Left ventricle myocardium inferior (tissue), 1 donor: ENCODE measurements at regions not wholly inside any gene's neighbourhood (a gene's known extent, or its start where the extent isn't known, plus 50 kb on each side); places are given as distances from the start of the nearest gene placed in this dataset.

ENCODE experiments used
- DNase-seq: peaks from one replicate; pipeline ENCODE4 v3.0.0-alpha.2; 2020
- H3K27ac ChIP-seq: fragments of 200-600 bp; replicated peaks from 2 replicates; pipeline ENCODE4 v1.8.0; 2021
- H3K27me3 ChIP-seq: fragments of 200-600 bp; 2 replicates; pipeline ENCODE4 v1.8.0; 2021; ENCODE audit warnings: low read depth
- H3K36me3 ChIP-seq: fragments of 200-600 bp; 2 replicates; pipeline ENCODE4 v1.8.0; 2021
- H3K4me1 ChIP-seq: fragments of 200-600 bp; 2 replicates; pipeline ENCODE4 v1.8.0; 2021
- H3K4me3 ChIP-seq: fragments of 200-600 bp; 2 replicates; pipeline ENCODE4 v1.8.0; 2021; ENCODE audit warnings: mild to moderate bottlenecking, moderate library complexity
- H3K9me3 ChIP-seq: fragments of 200-600 bp; replicated peaks from 2 replicates; pipeline ENCODE4 v1.8.0; 2021
- CTCF ChIP-seq: fragments of 200-600 bp; IDR thresholded peaks from 2 replicates; pipeline ENCODE4 v1.8.0; 2021; ENCODE audit warnings: antibody characterized with exemption, mild to moderate bottlenecking, borderline replicate concordance
- intact Hi-C: fragments of 100-400 bp; cut with micrococcal nuclease; formaldehyde crosslinking; loops from one replicate; pipeline ENCODE4 v1.11.0; 2022
- donor health status: DM: no; HTN: yes; CAD: no; lungs with severe emphysema.

DNA sequence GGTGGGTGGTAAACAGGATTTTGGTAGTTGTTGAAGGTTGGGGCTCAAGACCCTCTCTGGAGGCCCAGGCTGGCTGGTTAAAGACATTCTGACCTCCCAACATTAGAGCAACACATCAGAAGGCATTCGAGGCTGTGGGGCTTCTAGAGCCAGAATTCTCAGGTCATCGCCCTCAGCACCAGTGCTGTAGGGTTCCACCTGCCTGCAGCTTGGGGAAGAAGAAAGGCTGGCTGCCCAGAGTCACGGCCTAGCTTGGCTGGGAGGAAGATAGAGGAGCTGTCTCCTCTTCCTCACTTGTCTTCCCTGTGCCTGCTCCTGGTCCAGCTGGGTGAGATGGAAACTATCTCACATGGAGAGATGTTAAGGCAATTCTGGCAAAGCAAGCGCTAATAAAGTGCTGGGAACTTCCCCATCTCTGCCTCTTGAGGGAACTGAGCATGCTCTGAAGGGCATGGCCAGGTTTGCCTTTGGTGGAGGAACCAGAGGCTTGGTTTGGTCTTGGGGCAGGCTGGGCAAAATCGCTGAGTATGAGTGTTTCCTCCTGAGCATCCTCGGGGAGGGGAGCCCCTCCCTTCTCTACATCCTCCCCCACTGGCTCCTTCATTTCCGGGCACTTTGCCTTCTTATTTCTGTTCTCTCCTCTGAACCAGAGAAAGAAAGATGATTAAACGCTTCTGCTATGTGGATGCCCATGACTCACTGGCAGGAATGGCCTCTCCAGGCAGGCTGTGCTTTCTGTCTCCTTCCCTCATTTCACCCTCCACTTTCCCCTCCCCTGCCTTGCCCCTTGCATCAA is 509.0 kb upstream of the PODXL start:
- intact Hi-C loops: no loop called here
- no peaks in the 10 kb centered on the region for H3K36me3 ChIP-seq
- H3K27me3 ChIP-seq: no peaks in the 10 kb centered on the region
- no peaks in the 10 kb centered on the region for H3K9me3 ChIP-seq
- TF ChIP-seq CTCF: no peak
- peak overlapping the region; percentile 90 for H3K27ac ChIP-seq
- no peak for DNase-seq
- H3K4me3 ChIP-seq: no peak overlapping the region
- H3K4me1 ChIP-seq: peaks cover 31% of the 10 kb centered on the region

DNA sequence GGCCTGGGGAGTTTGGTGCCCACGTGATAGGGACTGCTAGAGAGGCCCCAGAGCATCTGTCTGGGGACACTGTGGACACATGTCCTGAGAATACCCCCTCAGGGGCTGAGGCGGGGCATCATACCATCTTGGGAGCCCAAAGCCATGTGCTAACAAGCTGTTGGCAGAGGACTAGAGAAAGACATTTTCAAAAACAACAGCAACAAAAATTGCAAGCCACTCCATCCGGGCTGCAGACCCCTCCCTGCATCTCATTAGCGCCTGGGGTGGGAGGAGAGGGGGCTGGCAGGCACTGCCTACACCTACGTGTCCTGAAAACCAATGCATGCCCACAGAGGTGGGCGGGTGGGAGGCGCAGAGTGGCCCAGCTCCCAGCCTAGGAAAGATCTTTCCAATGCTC is 507.4 kb upstream of the PODXL start:
- intact Hi-C loops: no loop called here
- no peaks in the 10 kb centered on the region for H3K9me3 ChIP-seq
- peaks cover 31% of the 10 kb centered on the region for H3K4me1 ChIP-seq
- no peaks in the 10 kb centered on the region for H3K36me3 ChIP-seq
- TF ChIP-seq CTCF: no peak
- H3K27me3 ChIP-seq: no peaks in the 10 kb centered on the region
- no peak overlapping the region for H3K4me3 ChIP-seq
- no peak for DNase-seq
- no peak overlapping the region for H3K27ac ChIP-seq

DNA sequence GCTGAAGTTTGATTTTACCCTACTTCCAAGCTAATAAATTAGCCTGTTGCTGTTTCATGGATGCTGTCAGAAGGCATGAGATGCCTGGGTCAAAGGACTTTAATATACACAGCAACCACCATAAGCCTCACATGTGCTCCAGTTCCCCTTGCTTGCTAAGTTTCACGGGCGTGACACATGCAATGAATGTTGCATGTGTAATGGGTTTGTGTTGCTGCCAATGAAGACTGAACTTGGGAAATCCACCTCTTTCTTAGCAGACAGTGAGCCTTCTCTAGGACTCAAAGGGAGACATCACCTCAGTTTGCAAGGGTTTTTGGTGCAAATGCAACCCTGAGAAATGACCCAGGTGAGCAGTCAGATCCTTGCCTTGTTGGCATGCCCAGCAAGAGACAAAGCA is 505.5 kb upstream of the PODXL start:
- intact Hi-C loops: no loop called here
- Histone ChIP-seq H3K9me3 (peaks cover 9% of the 10 kb centered on the region), H3K27me3 (no peaks in the 10 kb centered on the region)

DNA sequence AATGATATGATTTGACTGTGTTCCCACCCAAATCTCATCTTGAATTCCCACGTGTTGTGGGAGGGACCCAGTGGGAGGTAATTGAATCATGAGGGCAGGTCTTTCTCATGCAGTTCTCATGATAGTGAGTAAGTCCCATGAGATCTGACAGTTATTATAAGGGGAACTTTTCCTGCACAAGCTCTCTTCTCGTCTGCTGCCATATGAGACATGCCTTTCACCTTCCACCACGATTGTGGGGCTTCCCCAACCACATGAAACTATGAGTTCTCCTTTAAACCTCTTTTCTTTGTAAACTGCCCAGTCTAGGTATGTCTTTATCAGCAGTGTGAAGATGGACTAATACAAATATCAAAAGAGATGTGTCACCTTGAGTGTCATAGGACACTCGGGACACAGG is 502.7 kb upstream of the PODXL start:
- intact Hi-C loops: no loop called here
- H3K4me3 ChIP-seq: no peak overlapping the region
- H3K27ac ChIP-seq: no peak overlapping the region
- peaks cover 10% of the 10 kb centered on the region for H3K9me3 ChIP-seq
- no peak for TF ChIP-seq CTCF
- DNase-seq: no peak
- H3K36me3 ChIP-seq: no peaks in the 10 kb centered on the region
- no peaks in the 10 kb centered on the region for H3K27me3 ChIP-seq
- peaks cover 7% of the 10 kb centered on the region for H3K4me1 ChIP-seq

More for the DNA sequence above, 505.5 kb upstream of the PODXL start:
- H3K4me3 ChIP-seq: no peak overlapping the region
- peaks cover 21% of the 10 kb centered on the region for H3K4me1 ChIP-seq
- no peaks in the 10 kb centered on the region for H3K36me3 ChIP-seq
- DNase-seq: no peak
- TF ChIP-seq CTCF: no peak
- H3K27ac ChIP-seq: no peak overlapping the region

GRCh38 chr7:132055336-132056120 is 499.1 kb upstream of the PODXL start:
- Histone ChIP-seq H3K36me3 (no peaks in the 10 kb centered on the region), H3K27ac (no peak overlapping the region), H3K27me3 (no peaks in the 10 kb centered on the region), H3K9me3 (peaks cover 10% of the 10 kb centered on the region), H3K4me3 (no peak overlapping the region), H3K4me1 (peaks cover 7% of the 10 kb centered on the region)
- intact Hi-C loops: no loop called here
- TF ChIP-seq CTCF: no peak
- DNase-seq: no peak
